ENCODE measurements at regions not wholly inside any gene's neighbourhood (a gene's known extent, or its start where the extent isn't known, plus 50 kb on each side); places are given as distances from the start of the nearest gene placed in this dataset.

DNA sequence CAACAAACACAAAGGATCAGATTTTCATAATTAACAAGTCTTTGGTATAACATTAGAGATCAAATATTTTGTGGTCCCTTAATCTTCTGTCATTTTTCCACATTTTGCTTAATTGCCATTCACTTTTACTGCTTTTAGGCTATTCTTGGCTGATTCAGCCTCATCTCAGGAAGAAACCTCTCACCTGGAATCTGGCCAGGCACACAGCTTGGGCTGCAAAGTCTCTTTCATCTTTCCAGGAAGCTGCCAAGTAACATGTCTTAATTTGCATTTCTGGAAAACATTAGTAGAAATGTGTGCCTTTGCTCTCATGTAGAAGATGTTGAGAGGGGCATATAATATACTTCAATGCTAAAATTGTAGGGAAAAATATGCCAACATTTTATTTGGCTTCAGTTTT, 174.2 kb upstream of the STEAP4 start:
- Histone ChIP-seq H3K4me3 (ENCODE audit: low read length) (no peak overlapping the region), H3K36me3 (ENCODE audit: insufficient read depth, low read length) (no peaks in the 10 kb centered on the region), H3K4me1 (ENCODE audit: insufficient read depth, low read length) (peaks cover 3% of the 10 kb centered on the region), H3K27me3 (ENCODE audit: insufficient read depth, low read length) (no peaks in the 10 kb centered on the region), H3K9me3 (ENCODE audit: low read length) (no peaks in the 10 kb centered on the region), H2AFZ (ENCODE audit: low read depth, low read length) (no peak overlapping the region)

DNA sequence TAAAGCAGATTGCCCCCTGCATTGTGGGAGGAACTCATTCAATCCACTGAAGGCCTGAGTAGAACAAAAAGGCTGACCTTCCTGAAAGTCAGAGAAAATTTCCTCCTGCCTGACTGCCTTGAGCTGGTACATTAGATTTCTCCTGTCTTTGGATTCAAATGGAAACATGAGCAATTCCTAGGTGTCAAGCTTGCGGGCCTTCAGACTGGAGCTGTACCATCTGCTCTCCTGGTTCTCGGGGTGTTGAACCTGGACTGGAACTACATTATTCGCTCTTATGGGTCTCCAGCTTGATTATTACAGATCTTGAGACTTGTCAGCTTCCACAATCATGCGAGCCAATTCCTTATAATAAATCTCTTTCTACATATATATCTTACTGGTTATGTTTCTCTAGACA, 173.6 kb upstream of the STEAP4 start:
- H2AFZ ChIP-seq (ENCODE audit: low read depth, low read length) = no peak overlapping the region
- H3K4me1 ChIP-seq (ENCODE audit: insufficient read depth, low read length) = peaks cover 3% of the 10 kb centered on the region
- no peaks in the 10 kb centered on the region for H3K9me3 ChIP-seq (ENCODE audit: low read length)
- no peaks in the 10 kb centered on the region for H3K36me3 ChIP-seq (ENCODE audit: insufficient read depth, low read length)
- H3K27me3 ChIP-seq (ENCODE audit: insufficient read depth, low read length) = no peaks in the 10 kb centered on the region
- no peak overlapping the region for H3K4me3 ChIP-seq (ENCODE audit: low read length)

DNA sequence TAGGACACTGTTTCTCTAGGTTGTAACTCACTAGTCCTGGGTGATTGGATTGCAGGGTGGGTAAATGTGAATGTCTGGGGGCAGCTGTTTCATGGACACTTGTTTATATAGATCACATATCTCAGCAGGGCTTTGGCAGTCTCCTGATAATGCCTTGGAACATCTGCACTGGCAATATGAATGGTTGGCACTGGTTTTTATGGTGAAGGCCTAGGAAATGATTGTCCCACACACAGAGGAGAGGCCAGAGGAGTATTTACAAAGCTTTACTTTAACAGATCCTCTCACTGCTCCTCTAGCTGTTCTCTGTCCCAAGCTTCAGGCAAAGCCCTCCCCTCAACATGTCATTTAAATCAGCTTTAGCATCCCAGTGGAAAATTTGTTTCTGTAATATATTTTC, 171.3 kb upstream of the STEAP4 start:
- no peaks in the 10 kb centered on the region for H3K27me3 ChIP-seq (ENCODE audit: insufficient read depth, low read length)
- H3K36me3 ChIP-seq (ENCODE audit: insufficient read depth, low read length) = no peaks in the 10 kb centered on the region
- no peak overlapping the region for H2AFZ ChIP-seq (ENCODE audit: low read depth, low read length)
- no peak overlapping the region for H3K4me3 ChIP-seq (ENCODE audit: low read length)
- no peaks in the 10 kb centered on the region for H3K9me3 ChIP-seq (ENCODE audit: low read length)
- peaks cover 3% of the 10 kb centered on the region for H3K4me1 ChIP-seq (ENCODE audit: insufficient read depth, low read length)

DNA sequence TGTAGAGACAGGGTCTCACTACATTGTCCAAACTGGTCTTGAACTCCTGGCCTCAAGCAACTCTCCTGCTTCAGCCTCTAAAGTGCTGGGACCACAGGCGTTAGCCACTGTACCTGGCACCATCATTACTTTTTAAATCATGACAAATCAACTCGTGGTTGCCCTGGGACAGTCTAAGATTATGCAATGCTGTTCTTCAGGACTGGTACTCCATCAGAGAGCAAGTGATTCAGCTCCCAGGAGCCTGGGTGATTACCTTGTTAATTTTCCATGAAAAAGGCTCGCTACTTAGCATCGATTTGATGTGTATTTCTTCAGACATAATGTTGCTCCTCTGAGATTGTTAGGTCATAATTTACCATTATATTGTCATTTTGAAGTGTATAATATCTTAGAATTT, 158.9 kb upstream of the STEAP4 start:
- H3K4me1 ChIP-seq (ENCODE audit: insufficient read depth, low read length) = no peaks in the 10 kb centered on the region
- H3K36me3 ChIP-seq (ENCODE audit: insufficient read depth, low read length) = no peaks in the 10 kb centered on the region
- H3K4me3 ChIP-seq (ENCODE audit: low read length) = no peak overlapping the region
- H3K27me3 ChIP-seq (ENCODE audit: insufficient read depth, low read length) = no peaks in the 10 kb centered on the region
- H3K9me3 ChIP-seq (ENCODE audit: low read length) = no peaks in the 10 kb centered on the region
- H2AFZ ChIP-seq (ENCODE audit: low read depth, low read length) = no peak overlapping the region

DNA sequence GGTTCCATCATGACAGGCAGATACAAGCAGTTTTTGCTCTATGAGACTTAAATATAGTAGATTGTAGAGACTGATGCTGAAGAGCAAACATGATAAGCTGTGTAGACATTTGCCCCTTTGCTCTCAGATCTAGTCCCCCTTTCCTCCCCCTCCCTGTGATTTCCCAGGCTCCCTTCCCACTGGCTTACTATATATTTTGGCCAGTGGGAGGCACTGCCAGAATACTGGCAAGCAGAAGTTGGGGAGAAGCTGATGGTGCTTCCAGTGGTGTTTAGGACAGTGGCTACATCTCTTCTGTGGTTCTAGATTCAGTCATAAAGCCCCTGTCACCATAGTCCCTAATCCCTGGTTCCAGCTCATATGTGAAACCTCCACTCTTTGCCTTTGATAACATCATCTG, 156.1 kb upstream of the STEAP4 start:
- Histone ChIP-seq H3K36me3 (ENCODE audit: insufficient read depth, low read length) (no peaks in the 10 kb centered on the region), H3K9me3 (ENCODE audit: low read length) (no peaks in the 10 kb centered on the region), H3K4me3 (ENCODE audit: low read length) (no peak overlapping the region), H3K4me1 (ENCODE audit: insufficient read depth, low read length) (no peaks in the 10 kb centered on the region), H3K27me3 (ENCODE audit: insufficient read depth, low read length) (no peaks in the 10 kb centered on the region), H2AFZ (ENCODE audit: low read depth, low read length) (no peak overlapping the region)

DNA sequence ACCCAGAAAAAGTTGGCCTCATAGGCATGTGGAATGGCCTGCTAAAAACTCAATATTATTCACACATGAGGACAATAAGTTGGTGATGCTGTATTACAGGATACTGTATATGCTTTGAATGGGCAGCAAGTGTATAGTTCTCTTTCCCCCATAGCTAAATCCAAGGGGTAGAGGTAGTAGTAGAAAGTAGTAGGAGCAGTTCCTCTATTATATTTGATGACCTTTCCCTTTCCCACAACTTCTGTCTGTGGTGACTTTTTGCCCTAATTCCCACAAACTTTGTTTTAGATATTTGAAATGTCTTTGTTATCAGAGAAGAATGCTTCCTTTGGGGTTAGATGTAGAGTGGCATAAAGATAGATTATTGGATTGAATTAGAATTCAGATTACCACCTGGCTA, 154.0 kb upstream of the STEAP4 start:
- no peaks in the 10 kb centered on the region for H3K4me1 ChIP-seq (ENCODE audit: insufficient read depth, low read length)
- H3K27me3 ChIP-seq (ENCODE audit: insufficient read depth, low read length) = no peaks in the 10 kb centered on the region
- H3K9me3 ChIP-seq (ENCODE audit: low read length) = no peaks in the 10 kb centered on the region
- H3K4me3 ChIP-seq (ENCODE audit: low read length) = no peak overlapping the region
- no peak overlapping the region for H2AFZ ChIP-seq (ENCODE audit: low read depth, low read length)
- no peaks in the 10 kb centered on the region for H3K36me3 ChIP-seq (ENCODE audit: insufficient read depth, low read length)

DNA sequence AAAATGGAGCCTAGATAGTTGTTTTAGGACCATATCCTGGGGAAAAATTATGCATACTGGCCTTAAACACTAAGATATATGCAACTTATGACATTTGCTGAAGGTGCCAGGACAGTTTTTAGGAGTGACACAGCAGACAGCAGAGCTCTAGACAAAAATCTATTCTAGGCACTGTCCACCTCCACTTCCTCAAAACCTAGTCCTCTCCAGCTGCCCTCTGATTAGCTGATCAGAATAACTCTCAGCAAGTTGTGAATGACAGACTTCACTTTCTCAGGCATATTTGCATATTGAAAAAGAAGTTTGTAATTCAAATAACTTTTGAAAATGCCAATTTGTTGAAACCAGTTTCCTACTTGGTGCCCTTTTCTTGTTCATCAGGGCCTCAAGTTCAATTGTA, 152.3 kb upstream of the STEAP4 start:
- Histone ChIP-seq H3K4me1 (ENCODE audit: insufficient read depth, low read length) (no peaks in the 10 kb centered on the region), H3K9me3 (ENCODE audit: low read length) (no peaks in the 10 kb centered on the region), H3K36me3 (ENCODE audit: insufficient read depth, low read length) (no peaks in the 10 kb centered on the region), H2AFZ (ENCODE audit: low read depth, low read length) (no peak overlapping the region), H3K27me3 (ENCODE audit: insufficient read depth, low read length) (no peaks in the 10 kb centered on the region), H3K4me3 (ENCODE audit: low read length) (no peak overlapping the region)

DNA sequence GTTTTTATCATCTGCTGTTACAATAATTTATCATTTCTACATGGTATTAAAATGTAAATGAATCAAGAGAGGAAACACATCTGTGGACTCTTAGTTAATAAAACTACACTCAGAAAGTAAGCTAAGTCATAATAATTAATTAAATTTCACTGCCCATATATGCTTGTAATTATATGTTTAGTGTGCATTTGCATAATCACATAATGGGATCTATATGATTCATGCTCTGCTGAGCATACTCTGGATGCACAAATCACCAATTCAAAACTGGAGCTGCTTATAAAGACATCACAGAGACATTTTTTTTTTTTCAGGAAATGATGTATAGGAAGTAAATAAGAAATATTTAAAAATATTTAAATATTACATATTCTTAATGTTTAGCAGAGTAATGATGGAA, 151.6 kb upstream of the STEAP4 start:
- Histone ChIP-seq H3K4me3 (ENCODE audit: low read length) (no peak overlapping the region), H3K36me3 (ENCODE audit: insufficient read depth, low read length) (no peaks in the 10 kb centered on the region), H3K4me1 (ENCODE audit: insufficient read depth, low read length) (no peaks in the 10 kb centered on the region), H3K9me3 (ENCODE audit: low read length) (no peaks in the 10 kb centered on the region), H3K27me3 (ENCODE audit: insufficient read depth, low read length) (no peaks in the 10 kb centered on the region), H2AFZ (ENCODE audit: low read depth, low read length) (no peak overlapping the region)

DNA sequence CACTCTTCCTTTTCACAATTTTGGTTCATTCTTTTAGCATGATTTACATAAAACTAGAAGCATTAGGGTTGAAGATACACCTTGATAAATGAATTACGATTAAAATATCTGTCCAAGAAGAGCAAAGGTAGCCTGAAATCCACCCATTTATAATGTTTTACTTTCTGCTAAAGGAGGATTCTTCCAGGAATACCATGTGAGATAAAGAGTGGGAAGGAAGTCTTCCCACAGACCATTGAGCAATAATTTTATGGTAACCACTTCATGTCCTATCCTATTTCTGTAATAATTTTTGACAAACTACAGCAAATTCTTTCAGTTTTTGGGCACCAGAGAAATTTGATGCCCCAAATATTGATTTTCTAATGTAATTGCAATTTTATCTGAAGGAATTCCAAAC, 150.6 kb upstream of the STEAP4 start:
- H3K36me3 ChIP-seq (ENCODE audit: insufficient read depth, low read length) = no peaks in the 10 kb centered on the region
- H3K9me3 ChIP-seq (ENCODE audit: low read length) = no peaks in the 10 kb centered on the region
- no peaks in the 10 kb centered on the region for H3K4me1 ChIP-seq (ENCODE audit: insufficient read depth, low read length)
- H3K4me3 ChIP-seq (ENCODE audit: low read length) = no peak overlapping the region
- H2AFZ ChIP-seq (ENCODE audit: low read depth, low read length) = no peak overlapping the region
- no peaks in the 10 kb centered on the region for H3K27me3 ChIP-seq (ENCODE audit: insufficient read depth, low read length)

DNA sequence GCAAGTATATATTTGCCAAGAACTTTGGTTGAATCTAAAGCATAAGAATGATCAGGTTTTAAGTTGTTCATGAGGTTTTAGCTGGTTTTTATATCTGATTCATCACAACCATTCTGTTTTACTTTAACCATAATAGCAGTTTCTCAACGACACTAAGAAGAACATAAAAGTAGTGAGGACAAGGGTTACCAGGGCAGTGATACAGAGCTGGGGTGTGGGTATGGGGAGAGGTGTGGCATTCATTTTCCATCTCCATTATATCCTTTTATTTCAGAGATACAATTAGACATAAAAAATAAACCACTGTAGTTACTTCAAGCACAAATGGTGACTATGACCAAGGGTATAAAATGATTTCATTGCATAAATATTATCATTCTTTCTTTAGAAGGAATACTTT, 149.8 kb upstream of the STEAP4 start:
- Histone ChIP-seq H3K36me3 (ENCODE audit: insufficient read depth, low read length) (no peaks in the 10 kb centered on the region), H2AFZ (ENCODE audit: low read depth, low read length) (no peak overlapping the region), H3K27me3 (ENCODE audit: insufficient read depth, low read length) (no peaks in the 10 kb centered on the region), H3K4me1 (ENCODE audit: insufficient read depth, low read length) (no peaks in the 10 kb centered on the region), H3K4me3 (ENCODE audit: low read length) (no peak overlapping the region), H3K9me3 (ENCODE audit: low read length) (no peaks in the 10 kb centered on the region)

DNA sequence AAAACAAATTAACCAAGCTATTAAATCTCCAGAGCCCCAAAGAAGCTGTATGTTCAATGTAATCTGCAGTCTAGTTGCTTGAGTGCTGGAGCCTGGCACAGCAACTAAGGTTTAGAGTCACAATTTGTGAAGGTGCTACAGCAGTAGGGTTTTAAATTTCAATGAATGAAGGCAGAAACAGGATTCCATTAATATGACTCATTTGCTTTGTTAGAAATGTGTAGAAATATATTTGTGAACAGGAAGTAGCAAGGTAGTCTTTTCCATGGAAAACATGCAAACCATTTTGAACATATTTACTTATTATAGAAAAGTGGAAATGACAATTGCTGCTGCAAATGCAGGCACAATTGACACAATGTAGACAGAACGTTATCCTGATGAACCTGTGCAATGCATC, 149.0 kb upstream of the STEAP4 start:
- Histone ChIP-seq H3K27me3 (ENCODE audit: insufficient read depth, low read length) (no peaks in the 10 kb centered on the region), H2AFZ (ENCODE audit: low read depth, low read length) (no peak overlapping the region), H3K9me3 (ENCODE audit: low read length) (no peaks in the 10 kb centered on the region), H3K4me1 (ENCODE audit: insufficient read depth, low read length) (no peaks in the 10 kb centered on the region), H3K36me3 (ENCODE audit: insufficient read depth, low read length) (no peaks in the 10 kb centered on the region), H3K4me3 (ENCODE audit: low read length) (no peak overlapping the region)

DNA sequence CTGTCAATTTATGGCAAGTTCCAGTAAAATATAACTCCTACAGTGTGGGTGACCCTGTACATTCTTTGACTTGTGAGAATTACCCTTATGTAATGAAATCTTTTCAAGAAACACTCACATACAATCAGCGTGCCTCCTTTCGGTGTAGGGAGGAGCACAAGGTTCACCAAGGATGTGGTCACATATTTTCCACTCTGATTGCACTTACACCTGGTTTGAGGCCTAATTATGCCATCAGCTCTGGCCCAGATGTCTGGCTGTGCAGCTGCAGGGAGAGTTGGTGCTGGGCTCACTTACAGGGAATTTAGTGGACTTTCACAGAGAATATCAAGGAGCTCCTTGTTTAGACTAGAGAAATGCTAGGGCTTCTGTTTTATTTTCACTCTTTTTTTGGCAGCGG, 146.0 kb upstream of the STEAP4 start:
- no peak overlapping the region for H3K4me3 ChIP-seq (ENCODE audit: low read length)
- H3K27me3 ChIP-seq (ENCODE audit: insufficient read depth, low read length) = no peaks in the 10 kb centered on the region
- H3K36me3 ChIP-seq (ENCODE audit: insufficient read depth, low read length) = no peaks in the 10 kb centered on the region
- H3K9me3 ChIP-seq (ENCODE audit: low read length) = no peaks in the 10 kb centered on the region
- no peaks in the 10 kb centered on the region for H3K4me1 ChIP-seq (ENCODE audit: insufficient read depth, low read length)
- no peak overlapping the region for H2AFZ ChIP-seq (ENCODE audit: low read depth, low read length)

DNA sequence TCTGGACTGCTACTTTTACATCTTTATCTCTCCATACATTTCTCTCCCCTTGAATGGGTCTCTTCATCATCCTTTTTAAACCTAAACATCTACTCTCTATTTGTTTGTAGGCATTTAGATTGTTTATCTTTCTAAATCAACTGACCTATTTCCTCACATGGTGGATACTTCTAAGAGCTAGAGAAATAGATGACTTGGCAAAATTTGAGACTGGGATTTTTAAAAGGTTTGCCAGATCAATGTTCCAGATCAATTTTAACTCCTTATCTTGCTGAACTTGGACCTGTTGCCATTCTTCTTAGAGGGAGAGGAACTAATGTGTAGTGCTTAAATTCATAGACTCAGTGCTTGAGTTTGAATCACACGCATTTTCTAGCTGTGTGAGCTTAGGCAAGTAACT, 144.2 kb upstream of the STEAP4 start:
- H3K4me1 ChIP-seq (ENCODE audit: insufficient read depth, low read length) = no peaks in the 10 kb centered on the region
- H2AFZ ChIP-seq (ENCODE audit: low read depth, low read length) = no peak overlapping the region
- H3K27me3 ChIP-seq (ENCODE audit: insufficient read depth, low read length) = no peaks in the 10 kb centered on the region
- H3K4me3 ChIP-seq (ENCODE audit: low read length) = no peak overlapping the region
- no peaks in the 10 kb centered on the region for H3K36me3 ChIP-seq (ENCODE audit: insufficient read depth, low read length)
- H3K9me3 ChIP-seq (ENCODE audit: low read length) = no peaks in the 10 kb centered on the region

DNA sequence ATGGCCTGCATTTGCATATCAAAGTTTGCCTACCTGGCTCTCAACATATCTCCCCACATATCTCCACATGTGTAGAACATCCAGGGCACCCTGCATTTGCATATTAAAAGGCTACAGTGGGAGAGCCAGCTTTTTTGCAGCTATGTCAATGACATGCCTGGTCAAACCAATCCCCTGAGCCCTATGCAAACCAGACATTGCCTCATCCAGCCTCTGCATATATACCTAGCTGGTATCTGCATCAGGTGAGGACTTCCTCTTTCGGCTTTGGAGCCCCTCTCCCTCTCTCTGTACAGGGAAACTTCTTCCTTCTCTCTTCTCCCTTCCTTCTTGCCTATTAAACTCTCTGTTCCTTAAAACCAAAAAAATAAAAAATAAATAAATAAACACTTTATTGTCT, 142.7 kb upstream of the STEAP4 start:
- Histone ChIP-seq H3K4me1 (ENCODE audit: insufficient read depth, low read length) (no peaks in the 10 kb centered on the region), H3K27me3 (ENCODE audit: insufficient read depth, low read length) (no peaks in the 10 kb centered on the region), H3K36me3 (ENCODE audit: insufficient read depth, low read length) (no peaks in the 10 kb centered on the region), H3K4me3 (ENCODE audit: low read length) (no peak overlapping the region), H2AFZ (ENCODE audit: low read depth, low read length) (no peak overlapping the region), H3K9me3 (ENCODE audit: low read length) (no peaks in the 10 kb centered on the region)

All from neuron (in vitro differentiated cells).